HEK293T (cell line): ENCODE measurements at regions not wholly inside any gene's neighbourhood (a gene's known extent, or its start where the extent isn't known, plus 50 kb on each side); places are given as distances from the start of the nearest gene placed in this dataset.

Source experiments
- BHLHE40 ChIP-seq: fragments of 450-650 bp; IDR thresholded peaks from 2 replicates; pipeline ENCODE4 v1.6.1; 2016; ENCODE audit warnings: mild to moderate bottlenecking, moderate library complexity, borderline replicate concordance
- FOXA1 ChIP-seq: fragments of 450-650 bp; IDR thresholded peaks from 2 replicates; pipeline ENCODE4 v1.6.1; 2016; ENCODE audit warnings: mild to moderate bottlenecking
- HDGF ChIP-seq: fragments of 450-650 bp; IDR thresholded peaks from 2 replicates; pipeline ENCODE4 v1.6.1; 2017; ENCODE audit warnings: antibody characterized with exemption, borderline replicate concordance
- SUZ12 ChIP-seq: fragments of 450-650 bp; IDR thresholded peaks from 2 replicates; pipeline ENCODE4 v1.6.1; 2016; ENCODE audit warnings: mild to moderate bottlenecking

DNA sequence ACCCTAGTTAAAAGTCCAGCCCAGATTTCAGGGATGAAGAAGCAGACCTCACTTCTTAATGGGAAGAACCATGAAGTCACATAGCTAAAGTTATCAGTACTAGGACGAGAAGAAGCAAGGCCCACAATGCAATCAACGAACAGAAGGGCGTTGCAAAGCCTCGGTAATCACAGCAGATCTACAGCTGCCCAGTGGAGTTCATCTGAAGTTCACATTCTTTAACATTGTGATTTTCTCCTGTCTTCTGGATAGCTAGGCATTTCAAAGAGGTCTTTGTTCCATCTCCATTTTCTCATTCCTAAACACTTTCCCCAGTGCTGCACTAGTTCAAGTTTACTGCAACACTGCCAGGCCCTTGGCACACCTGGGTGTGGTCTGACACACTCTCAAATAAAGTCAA is 226.7 kb upstream of the N4BP1 start:
- TF ChIP-seq BHLHE40 (no peak), FOXA1 (no peak), SUZ12 (no peak), HDGF (no peak)
